ENCODE measurements at regions not wholly inside any gene's neighbourhood (a gene's known extent, or its start where the extent isn't known, plus 50 kb on each side); places are given as distances from the start of the nearest gene placed in this dataset.

GRCh38 chr1:112337028-112337531 lies 58.9 kb upstream of the CTTNBP2NL start:
- Histone ChIP-seq H3K4me1 (ENCODE audit: control insufficient read depth in 1 of 2, insufficient read depth in 2 of 2, low read length in 2 of 2) (peaks cover 0 to 3% of the 10 kb centered on the region in 2 donors), H3K4me2 (replicated peaks; ENCODE audit: extremely low read depth, low read length, poor library complexity, severe bottlenecking) (peak overlapping the region; percentile 54), H3K27ac (ENCODE audit: low read depth in 1 of 2, low read length in 2 of 2) (no peak overlapping the region), H3K9ac (ENCODE audit: insufficient read depth, low read length, poor library complexity, severe bottlenecking) (no peak overlapping the region), H3K9me3 (replicated peaks in 1 of 2; ENCODE audit: control insufficient read depth in 1 of 2, insufficient read depth in 1 of 2, low read length in 2 of 2) (no peaks in the 10 kb centered on the region), H3K27me3 (ENCODE audit: control insufficient read depth in 2 of 2, insufficient read depth in 2 of 2, low read length in 2 of 2) (peaks cover 2 to 5% of the 10 kb centered on the region in 2 donors), H3K79me2 (ENCODE audit: insufficient read depth, low read length) (no peaks in the 10 kb centered on the region), H3K36me3 (replicated peaks in 1 of 2; ENCODE audit: control insufficient read depth in 1 of 2, insufficient read depth in 2 of 2, low read length in 2 of 2) (no peaks in the 10 kb centered on the region), H4K20me1 (ENCODE audit: insufficient read depth, low read length) (no peaks in the 10 kb centered on the region), H2AFZ (ENCODE audit: insufficient read depth, low read depth, low read length, poor library complexity, severe bottlenecking) (peak overlapping the region; percentile 59), H3K4me3 (replicated peaks in 1 of 3; ENCODE audit: low read depth in 2 of 3, low read length in 3 of 3) (no peak overlapping the region)
- peak; percentile 64 for TF ChIP-seq CTCF (IDR thresholded peaks at IDR 0.05)
- DNase-seq, result no peak
- H3K4me3 Mint-ChIP-seq, result peak overlapping the region; percentile 64 to 85
- H3K9me3 Mint-ChIP-seq, result peaks cover 0 to 6% (median 2%) of the 10 kb centered on the region in 7 donors
- H3K36me3 Mint-ChIP-seq, result no peaks in the 10 kb centered on the region
- WGBS (ENCODE audit: insufficient coverage), result 8% methylated on average over 6 of the region's 13 CpGs
- no peak overlapping the region for H3K27ac Mint-ChIP-seq
- H3K27me3 Mint-ChIP-seq (ENCODE audit: low read depth in 3 of 3), result peaks cover 12 to 28% (median 19%) of the 10 kb centered on the region in 3 donors
- intact Hi-C loops (cut with micrococcal nuclease), result no loop called here
- H3K4me1 Mint-ChIP-seq, result peaks cover 6% of the 10 kb centered on the region

DNA sequence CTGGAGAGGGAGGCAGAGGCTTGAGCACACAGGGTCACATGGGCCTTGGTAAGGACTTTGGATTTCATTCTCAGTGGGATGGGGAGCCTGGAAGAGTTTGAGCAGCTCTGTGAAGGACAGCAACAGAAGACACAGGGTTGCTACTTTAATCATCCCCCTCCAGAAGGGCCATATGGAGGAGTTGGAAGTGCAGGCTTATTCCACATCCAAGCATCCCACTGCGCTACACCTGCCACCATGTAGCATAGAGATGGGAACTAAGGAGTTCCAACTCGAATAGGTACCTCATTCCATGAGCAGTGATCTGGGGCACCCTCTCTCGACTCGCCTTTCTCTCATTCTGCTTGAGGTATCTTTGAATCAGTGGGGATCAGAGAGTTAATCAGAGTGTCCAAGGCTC lies 54.0 kb upstream of the CTTNBP2NL start:
- Histone ChIP-seq H3K4me1 (ENCODE audit: control insufficient read depth in 1 of 2, insufficient read depth in 2 of 2, low read length in 2 of 2) (peaks cover 0 to 3% of the 10 kb centered on the region in 2 donors), H4K20me1 (ENCODE audit: insufficient read depth, low read length) (no peaks in the 10 kb centered on the region), H3K36me3 (replicated peaks in 1 of 2; ENCODE audit: control insufficient read depth in 1 of 2, insufficient read depth in 2 of 2, low read length in 2 of 2) (no peaks in the 10 kb centered on the region), H3K4me2 (replicated peaks; ENCODE audit: extremely low read depth, low read length, poor library complexity, severe bottlenecking) (no peak overlapping the region), H3K9me3 (replicated peaks in 1 of 2; ENCODE audit: control insufficient read depth in 1 of 2, insufficient read depth in 1 of 2, low read length in 2 of 2) (no peaks in the 10 kb centered on the region), H3K9ac (ENCODE audit: insufficient read depth, low read length, poor library complexity, severe bottlenecking) (no peak overlapping the region), H2AFZ (ENCODE audit: insufficient read depth, low read depth, low read length, poor library complexity, severe bottlenecking) (no peak overlapping the region), H3K27me3 (ENCODE audit: control insufficient read depth in 2 of 2, insufficient read depth in 2 of 2, low read length in 2 of 2) (peaks cover 0 to 4% of the 10 kb centered on the region in 2 donors), H3K79me2 (ENCODE audit: insufficient read depth, low read length) (no peaks in the 10 kb centered on the region), H3K4me3 (replicated peaks in 1 of 3; ENCODE audit: low read depth in 2 of 3, low read length in 3 of 3) (no peak overlapping the region), H3K27ac (ENCODE audit: low read depth in 1 of 2, low read length in 2 of 2) (no peak overlapping the region)
- no peak for DNase-seq
- WGBS (ENCODE audit: insufficient coverage), result no CpG with 5 or more reads among the region's 4 CpGs
- peaks cover 5 to 27% (median 10%) of the 10 kb centered on the region in 3 donors for H3K27me3 Mint-ChIP-seq (ENCODE audit: low read depth in 3 of 3)
- H3K9me3 Mint-ChIP-seq, result peaks cover 0 to 6% (median 2%) of the 10 kb centered on the region in 7 donors
- intact Hi-C loops (cut with micrococcal nuclease), result no loop called here
- H3K27ac Mint-ChIP-seq, result no peak overlapping the region
- no peak for TF ChIP-seq CTCF (IDR thresholded peaks at IDR 0.05)
- H3K36me3 Mint-ChIP-seq, result no peaks in the 10 kb centered on the region
- H3K4me1 Mint-ChIP-seq, result peaks cover 3% of the 10 kb centered on the region
- peak overlapping the region in 1 of 2 donors; percentile 13 for H3K4me3 Mint-ChIP-seq

Data from CD14-positive monocyte (primary cell).